OCI-LY1 (cell line): ENCODE measurements at regions not wholly inside any gene's neighbourhood (a gene's known extent, or its start where the extent isn't known, plus 50 kb on each side); places are given as distances from the start of the nearest gene placed in this dataset.

Source experiments
- CTCF ChIP-seq: fragments of 200-600 bp; sonication (generic), shearing (Covaris generic); IDR thresholded peaks from 2 replicates; pipeline ENCODE4 v1.5.1; 2017; ENCODE audit warnings: mild to moderate bottlenecking, antibody characterized with exemption, low read length, moderate library complexity, mixed read lengths
- EZH2 ChIP-seq: fragments of 200-600 bp; sonication (generic), shearing (Covaris generic); IDR thresholded peaks from 2 replicates; pipeline ENCODE4 v1.8.0; 2017; ENCODE audit warnings: borderline replicate concordance, mixed run types, mild to moderate bottlenecking, antibody characterized with exemption, low read length, moderate library complexity, mixed read lengths

GRCh38 chr4:164312671-164313070 is 441.3 kb upstream of the SMIM31 start:
- TF ChIP-seq CTCF (no peak), EZH2 (no peak)
